Gastroesophageal sphincter (tissue), 3 donors: ENCODE measurements at regions not wholly inside any gene's neighbourhood (a gene's known extent, or its start where the extent isn't known, plus 50 kb on each side); places are given as distances from the start of the nearest gene placed in this dataset.

ENCODE experiments used
- POLR2A ChIP-seq, 2 donors: fragments of 450-650 bp; IDR thresholded peaks; one replicate each; pipeline ENCODE4 v1.6.1; 2017; ENCODE audit warnings: antibody characterized with exemption in 2 of 2, mild to moderate bottlenecking in 2 of 2, moderate library complexity in 1 of 2
- TF ChIP-seq, protein P1 (sequence below), 4 experiments: fragments of 200-600 bp in 2 of 4; fragments of 450-650 bp in 2 of 4; sonication (generic) in 1 of 4; IDR thresholded peaks; one replicate each; pipeline ENCODE4 v1.5.1; 2017 to 2019; ENCODE audit warnings: antibody characterized with exemption in 4 of 4, mild to moderate bottlenecking in 2 of 4, moderate library complexity in 2 of 4

DNA sequence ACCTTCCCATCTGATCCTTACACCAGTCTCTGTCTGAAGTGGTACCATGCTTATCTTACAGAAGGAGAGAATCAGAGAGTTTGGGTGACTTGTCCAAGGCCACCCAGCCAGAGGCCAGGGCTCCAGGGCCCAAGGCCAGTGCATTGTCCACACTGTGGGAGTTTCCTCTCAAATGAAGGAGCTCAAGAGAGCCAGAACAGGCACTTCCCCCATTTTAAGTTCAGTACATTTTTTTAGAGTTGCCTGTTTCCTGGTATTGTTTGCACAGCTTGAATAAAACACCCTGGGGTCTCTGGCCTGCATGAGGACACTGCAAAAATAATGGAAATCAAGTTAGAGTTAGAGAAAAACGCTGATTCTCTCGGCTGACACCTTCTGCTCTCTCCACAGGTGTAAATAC is 284.0 kb downstream of the SQOR start:
- no peak for TF ChIP-seq POLR2A (IDR thresholded peaks at IDR 0.05)
- TF ChIP-seq, protein P1, sequence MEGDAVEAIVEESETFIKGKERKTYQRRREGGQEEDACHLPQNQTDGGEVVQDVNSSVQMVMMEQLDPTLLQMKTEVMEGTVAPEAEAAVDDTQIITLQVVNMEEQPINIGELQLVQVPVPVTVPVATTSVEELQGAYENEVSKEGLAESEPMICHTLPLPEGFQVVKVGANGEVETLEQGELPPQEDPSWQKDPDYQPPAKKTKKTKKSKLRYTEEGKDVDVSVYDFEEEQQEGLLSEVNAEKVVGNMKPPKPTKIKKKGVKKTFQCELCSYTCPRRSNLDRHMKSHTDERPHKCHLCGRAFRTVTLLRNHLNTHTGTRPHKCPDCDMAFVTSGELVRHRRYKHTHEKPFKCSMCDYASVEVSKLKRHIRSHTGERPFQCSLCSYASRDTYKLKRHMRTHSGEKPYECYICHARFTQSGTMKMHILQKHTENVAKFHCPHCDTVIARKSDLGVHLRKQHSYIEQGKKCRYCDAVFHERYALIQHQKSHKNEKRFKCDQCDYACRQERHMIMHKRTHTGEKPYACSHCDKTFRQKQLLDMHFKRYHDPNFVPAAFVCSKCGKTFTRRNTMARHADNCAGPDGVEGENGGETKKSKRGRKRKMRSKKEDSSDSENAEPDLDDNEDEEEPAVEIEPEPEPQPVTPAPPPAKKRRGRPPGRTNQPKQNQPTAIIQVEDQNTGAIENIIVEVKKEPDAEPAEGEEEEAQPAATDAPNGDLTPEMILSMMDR (IDR thresholded peaks at IDR 0.05) = no peak
